ENCODE measurements at regions not wholly inside any gene's neighbourhood (a gene's known extent, or its start where the extent isn't known, plus 50 kb on each side); places are given as distances from the start of the nearest gene placed in this dataset.

- no peak for TF ChIP-seq CTCF (IDR thresholded peaks at IDR 0.05; ENCODE audit: insufficient read depth, low read depth, low read length)
- no peak for TF ChIP-seq EZH2 (IDR thresholded peaks at IDR 0.05; ENCODE audit: insufficient read depth, low read length)
Observed at GRCh38 chr15:35755237-35755802, 209.4 kb upstream of the DPH6 start.

All from astrocyte (in vitro differentiated cells and primary cell).